ENCODE measurements at regions not wholly inside any gene's neighbourhood (a gene's known extent, or its start where the extent isn't known, plus 50 kb on each side); places are given as distances from the start of the nearest gene placed in this dataset.

- no peak for TF ChIP-seq POLR2A (IDR thresholded peaks at IDR 0.05)
- no peak for TF ChIP-seq CTCF (IDR thresholded peaks at IDR 0.05)
- no peak for TF ChIP-seq POLR2AphosphoS5 (IDR thresholded peaks at IDR 0.05; ENCODE audit: insufficient read depth in 1 of 2, low read depth in 1 of 2)
Measured at GRCh38 chr2:163897799-163898198, 162.0 kb upstream of the FIGN start.

Data from vagina (tissue), 2 donors.